ENCODE measurements at regions not wholly inside any gene's neighbourhood (a gene's known extent, or its start where the extent isn't known, plus 50 kb on each side); places are given as distances from the start of the nearest gene placed in this dataset.

- TF ChIP-seq, protein P1, sequence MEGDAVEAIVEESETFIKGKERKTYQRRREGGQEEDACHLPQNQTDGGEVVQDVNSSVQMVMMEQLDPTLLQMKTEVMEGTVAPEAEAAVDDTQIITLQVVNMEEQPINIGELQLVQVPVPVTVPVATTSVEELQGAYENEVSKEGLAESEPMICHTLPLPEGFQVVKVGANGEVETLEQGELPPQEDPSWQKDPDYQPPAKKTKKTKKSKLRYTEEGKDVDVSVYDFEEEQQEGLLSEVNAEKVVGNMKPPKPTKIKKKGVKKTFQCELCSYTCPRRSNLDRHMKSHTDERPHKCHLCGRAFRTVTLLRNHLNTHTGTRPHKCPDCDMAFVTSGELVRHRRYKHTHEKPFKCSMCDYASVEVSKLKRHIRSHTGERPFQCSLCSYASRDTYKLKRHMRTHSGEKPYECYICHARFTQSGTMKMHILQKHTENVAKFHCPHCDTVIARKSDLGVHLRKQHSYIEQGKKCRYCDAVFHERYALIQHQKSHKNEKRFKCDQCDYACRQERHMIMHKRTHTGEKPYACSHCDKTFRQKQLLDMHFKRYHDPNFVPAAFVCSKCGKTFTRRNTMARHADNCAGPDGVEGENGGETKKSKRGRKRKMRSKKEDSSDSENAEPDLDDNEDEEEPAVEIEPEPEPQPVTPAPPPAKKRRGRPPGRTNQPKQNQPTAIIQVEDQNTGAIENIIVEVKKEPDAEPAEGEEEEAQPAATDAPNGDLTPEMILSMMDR (IDR thresholded peaks at IDR 0.05) = no peak
- no peak for TF ChIP-seq EZH2 (IDR thresholded peaks at IDR 0.05)
- no peak for TF ChIP-seq EZH2phosphoT487 (IDR thresholded peaks at IDR 0.05)
Observed at GRCh38 chr2:111706481-111707001, 177.5 kb downstream of the ANAPC1 start.

Measured in neural progenitor cell (in vitro differentiated cells).